LoVo (cell line): ENCODE measurements at regions not wholly inside any gene's neighbourhood (a gene's known extent, or its start where the extent isn't known, plus 50 kb on each side); places are given as distances from the start of the nearest gene placed in this dataset.

Experiments used
- DNase-seq: peaks from one replicate; pipeline ENCODE4 v3.0.0-alpha.2; 2016; ENCODE audit warnings: low spot score

DNA sequence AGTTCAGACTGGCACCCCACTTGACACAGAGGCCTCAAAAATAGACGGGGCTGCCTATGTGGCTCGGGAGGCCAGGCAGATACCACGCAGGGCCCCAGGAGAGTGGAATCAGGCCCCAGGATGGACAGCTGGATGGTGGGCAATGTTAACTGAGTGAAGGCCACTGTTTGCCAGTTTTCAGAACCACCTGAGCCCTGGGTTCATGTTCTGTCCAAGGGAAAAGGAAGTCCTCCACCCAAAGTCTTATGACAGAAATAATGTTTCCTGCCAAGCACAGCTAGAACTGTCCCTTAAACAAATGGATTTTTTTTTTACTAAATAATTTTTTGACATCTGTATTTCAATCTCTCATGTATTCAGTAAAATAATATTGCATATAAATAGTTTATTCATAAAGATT is 228.4 kb downstream of the KLF13 start:
- DNase-seq: no peak

DNA sequence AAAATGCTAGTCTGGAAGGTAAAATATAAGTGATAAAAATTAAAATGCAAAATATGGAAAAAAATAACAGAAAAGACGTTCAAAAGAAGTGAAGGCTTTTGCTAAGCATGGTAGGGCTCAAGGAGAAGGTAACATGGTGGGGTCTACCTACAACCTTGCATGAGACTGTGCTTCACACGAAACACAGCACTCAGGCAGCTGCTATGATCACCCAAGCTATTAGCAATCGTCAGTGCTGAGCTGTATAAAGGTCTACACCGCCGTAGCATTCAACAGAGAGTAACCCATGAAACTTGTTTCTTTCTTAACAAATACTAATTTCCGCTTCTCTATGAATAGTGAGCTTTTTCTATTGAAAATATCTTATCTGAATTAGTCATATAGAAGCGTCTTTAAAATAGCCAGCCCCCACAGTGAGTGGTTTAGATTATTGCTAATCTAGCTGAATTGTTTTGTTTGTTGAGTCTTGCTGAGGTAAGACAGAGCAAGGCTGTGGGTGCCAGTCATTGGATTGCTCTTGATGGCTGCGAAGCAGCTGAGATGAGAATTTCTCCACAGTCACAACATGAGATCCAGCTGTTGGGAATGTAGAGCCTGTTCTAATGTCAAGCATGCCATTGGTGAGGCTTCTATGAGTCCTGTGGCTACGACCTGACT is 230.0 kb downstream of the KLF13 start:
- no peak for DNase-seq

DNA sequence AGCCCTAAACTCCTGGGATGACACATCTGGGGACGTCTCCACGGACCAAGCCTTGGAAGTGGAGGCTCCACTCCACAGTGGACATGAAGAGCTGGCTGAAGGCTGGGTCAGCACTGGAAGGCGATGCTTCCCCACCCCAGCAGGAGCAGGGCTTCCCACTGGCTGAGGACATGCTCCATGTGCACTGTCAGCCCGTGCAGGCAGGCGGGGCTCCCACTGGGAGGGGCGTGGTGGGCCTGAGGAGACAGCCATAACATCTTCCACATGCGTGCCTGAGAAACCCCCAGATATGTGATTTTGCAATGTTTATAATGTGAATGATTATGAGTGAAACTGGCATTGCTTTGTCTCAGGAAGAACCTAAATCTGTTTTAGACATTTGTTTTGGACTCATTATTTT is 231.3 kb downstream of the KLF13 start:
- DNase-seq: no peak

DNA sequence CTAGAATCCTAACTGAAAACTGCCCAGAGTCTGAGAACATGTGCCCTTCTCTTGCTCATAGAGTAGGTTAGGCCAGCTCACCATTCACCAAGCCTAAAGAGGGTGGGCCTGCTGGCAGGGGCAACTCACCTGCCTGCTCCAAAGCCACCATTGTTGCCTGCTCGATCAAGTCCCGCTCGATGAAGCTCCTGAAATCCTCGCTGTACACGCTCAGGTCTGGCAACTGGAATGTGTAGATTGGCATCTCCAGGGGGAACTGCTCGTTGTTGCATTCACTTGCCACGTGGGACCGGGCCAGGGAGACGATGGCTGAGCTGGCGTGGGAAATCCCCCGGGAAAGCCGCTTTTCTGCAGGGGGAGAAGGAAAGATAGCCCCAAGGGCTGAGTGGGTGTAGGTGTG is 232.2 kb downstream of the KLF13 start:
- DNase-seq: no peak

DNA sequence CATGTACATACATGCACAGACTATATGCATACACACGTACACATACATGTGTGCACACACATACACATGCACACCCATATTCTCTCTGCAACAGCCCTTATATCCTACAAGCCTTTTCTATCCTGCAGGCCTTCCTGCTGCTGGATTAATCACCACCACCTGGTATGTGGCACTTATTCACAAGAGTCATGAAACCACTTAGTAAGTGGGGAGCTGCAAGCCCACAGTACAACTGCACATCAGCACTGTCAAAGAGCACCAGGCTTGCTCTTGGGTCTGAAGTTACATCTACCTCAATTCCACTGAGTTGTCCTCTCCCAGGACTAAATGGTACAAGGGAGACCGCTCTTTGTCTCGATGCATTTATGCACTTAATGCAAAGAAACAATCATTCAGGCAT is 233.2 kb downstream of the KLF13 start:
- DNase-seq: no peak

DNA sequence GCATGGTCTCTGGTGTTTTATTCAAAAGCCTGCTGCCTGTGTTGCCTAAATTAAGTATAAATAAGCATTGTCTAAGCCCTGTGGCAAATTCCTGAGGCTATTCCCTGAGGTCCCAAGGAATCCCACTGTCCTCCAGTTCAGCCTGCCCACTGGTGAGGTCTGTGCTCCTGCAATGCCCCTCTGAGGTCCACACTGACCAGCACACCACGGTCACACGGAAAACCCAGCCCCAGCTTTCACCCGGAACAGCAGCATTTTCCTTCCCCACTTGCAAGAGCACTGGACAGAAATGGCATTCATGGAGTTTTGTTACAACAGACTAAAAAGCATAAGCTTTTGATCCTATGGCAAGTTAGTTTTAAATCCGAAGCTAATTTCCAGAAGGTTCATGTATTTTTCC is 234.0 kb downstream of the KLF13 start:
- DNase-seq: no peak

DNA sequence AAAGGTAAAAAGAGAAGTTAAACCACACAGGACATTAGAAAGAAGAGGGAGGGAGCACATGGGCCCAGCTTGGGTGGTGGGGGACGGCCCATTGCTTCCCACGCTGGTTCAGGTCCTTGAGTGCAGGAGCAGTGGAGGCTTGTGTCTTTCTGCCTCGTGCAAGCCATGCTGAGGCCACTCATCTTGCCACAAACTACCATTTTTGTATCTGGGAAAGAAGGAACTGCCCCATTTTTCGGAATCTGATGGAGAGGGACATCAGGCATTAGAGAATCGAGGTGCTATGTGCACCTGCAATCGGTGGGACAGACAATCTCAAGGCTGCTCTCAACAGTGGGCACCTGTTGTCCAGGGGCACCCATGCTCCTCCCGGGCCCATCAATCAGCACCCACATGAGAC is 234.5 kb downstream of the KLF13 start:
- no peak for DNase-seq

DNA sequence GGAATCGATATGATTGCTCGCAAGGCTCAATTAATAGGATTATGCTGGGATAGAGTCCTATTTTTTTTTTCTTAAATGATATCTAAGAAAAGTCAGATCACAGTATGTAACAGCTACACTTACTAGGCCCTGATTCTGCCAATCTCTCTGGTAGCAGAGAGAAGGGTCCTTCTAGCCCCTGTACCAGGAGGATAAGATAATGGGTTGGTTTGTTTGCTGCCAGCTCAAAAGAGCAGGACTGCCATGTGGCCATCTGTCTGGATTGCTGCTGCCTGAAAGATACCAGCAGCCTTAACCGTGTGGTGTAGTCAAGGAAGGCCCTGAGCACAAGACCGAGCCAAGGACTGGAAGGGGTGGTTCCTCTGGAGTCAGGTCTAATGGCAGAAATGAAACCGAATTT is 236.4 kb downstream of the KLF13 start:
- no peak for DNase-seq

DNA sequence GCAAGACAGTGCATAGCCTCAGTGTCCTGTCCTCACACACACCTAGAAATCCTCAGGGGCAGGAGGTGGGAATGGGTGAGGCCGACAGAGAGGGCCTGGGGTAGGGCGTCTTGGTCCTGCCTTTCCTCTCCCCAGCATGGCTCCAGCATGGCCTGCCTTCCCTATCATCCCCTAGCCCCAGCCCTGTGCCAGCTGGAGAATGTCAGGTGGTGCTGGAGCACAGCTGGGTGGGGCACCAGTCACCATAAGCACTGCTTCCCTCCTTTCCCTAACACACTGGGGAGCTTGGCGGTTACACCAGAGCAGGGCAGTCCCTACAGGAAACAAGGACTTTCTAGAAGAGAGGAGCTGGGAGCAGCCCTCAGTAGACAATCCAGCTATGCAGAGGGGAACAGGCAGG is 236.8 kb downstream of the KLF13 start:
- no peak for DNase-seq

DNA sequence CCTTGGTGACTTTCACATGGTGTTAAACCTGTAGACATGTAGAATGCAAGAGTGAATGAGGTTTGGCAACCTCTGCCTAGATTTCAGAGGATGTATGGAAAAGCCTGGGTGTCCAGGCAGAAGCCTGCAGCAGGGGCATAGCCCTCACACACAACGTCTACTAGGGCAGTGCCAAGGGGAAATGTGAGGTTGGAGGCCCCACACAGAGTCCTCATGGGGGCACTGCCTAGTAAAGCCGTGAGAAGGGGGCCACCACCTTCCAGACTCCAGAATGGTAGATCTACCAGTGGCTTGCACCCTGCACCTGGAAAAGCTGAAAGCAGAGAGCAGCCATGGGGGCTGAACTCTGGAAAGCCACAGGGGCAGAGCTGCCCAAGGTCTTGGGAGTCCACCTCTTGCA is 241.2 kb downstream of the KLF13 start:
- no peak for DNase-seq

DNA sequence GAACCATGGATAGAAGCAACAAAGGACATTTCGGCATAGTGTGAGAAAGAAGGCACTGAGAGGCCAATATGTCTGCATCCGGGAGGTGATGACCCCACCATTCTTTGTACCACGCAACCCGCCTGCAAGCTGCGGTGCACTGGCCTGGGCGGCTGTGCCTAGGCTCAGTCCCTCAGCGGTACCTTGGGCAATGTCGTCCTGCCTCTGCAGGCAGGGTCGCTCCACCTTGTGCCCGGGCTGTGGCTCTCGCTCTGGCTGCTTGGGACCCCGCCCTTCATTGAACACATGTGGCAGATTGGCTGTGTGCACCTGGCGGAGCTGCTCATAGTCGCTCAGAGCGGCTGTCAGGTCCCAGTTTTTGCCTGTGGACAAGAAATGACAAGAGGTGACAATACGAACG is 243.2 kb downstream of the KLF13 start:
- DNase-seq: no peak

DNA sequence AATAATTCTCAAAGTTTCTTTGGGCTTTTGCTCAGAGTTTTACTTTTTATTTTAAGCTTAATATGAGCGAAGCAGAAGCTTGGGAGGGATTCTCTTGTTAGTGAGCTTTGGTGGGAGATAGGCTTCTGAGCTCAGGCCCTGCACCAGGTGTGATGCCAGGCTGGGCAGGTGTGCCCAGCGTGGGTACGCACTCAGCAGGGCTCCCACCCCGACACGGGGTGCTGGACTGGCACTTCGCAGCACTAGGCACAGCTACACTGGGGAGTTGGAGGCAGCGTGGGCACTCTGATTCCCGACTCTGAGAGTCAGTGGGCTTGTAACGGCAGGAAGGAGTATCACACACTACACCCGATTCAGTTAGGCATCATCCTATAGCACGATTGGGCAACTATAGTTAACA is 244.0 kb downstream of the KLF13 start:
- DNase-seq: no peak

DNA sequence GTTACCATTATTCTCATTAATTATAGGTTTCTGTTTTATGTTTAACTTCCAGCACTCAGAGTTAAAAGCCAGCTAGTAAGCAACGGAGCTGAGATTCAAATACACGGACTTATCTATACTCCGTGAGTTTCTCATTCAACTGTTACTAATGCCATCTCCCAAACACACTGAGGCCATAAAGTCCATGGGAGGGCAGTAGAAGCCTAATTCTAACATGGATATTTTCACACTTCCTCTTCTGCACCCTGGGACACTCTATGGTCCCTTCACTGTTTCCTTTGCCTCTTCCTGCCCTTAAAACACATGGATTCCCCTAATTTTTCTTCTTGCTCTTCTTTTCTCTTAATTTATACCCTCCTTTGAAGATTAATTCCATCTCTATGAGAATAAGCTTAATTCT is 245.0 kb downstream of the KLF13 start:
- no peak for DNase-seq

DNA sequence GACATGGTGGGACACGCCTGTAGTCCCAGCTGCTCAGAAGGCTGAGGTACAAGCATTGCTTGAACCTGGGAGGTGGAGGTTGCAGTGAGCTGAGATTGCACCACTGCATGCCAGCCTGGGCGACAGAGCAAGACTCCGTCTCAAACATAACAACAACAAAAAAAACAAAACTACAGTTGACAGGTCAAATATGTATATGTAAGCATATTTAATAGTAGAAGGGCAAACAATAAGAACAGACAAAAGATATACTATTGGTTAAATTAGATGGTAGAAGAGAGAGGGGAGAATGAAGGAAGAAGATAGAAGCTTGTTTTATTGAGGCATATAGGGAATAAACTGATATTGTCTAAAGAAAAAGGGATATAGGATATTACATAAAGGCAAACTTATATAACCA is 247.1 kb downstream of the KLF13 start:
- no peak for DNase-seq

DNA sequence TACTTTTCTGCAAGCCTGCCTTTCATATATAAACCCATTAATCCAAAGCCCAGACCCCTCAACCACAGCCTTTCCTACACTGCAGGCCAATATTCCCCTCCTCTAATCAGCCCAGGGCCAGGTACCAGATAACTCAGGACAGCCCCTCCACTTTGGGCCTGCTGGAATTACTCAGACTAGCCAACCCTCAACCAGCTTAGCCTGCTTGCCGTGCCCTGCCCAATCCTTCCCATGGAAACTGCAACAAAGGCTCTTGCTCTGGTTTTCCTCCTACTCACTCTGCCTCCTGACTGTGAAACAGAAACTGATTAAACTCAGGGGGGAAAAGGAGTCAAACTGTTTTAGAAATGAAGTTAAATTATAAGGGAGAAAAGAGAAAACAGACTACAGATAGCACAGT is 248.1 kb downstream of the KLF13 start:
- DNase-seq: no peak

DNA sequence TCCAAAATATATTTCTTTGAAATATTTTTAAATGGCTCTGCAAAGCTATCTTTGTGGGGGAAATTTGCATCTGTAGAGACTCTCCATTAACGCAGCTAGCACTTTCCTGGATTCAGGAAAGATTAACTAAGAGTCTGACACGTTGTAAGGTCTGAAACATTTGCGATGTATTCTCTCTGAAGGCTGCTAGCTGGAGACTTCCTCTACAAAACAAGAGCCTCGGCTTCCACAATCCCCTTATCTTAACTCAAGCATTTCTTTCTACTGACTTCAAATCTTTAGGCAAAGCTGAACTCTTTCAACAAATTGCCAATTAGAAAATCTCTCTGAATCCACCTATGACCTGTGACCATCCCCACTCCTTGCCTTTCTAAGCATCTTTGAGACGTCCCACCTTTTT is 250.5 kb downstream of the KLF13 start:
- DNase-seq: no peak

DNA sequence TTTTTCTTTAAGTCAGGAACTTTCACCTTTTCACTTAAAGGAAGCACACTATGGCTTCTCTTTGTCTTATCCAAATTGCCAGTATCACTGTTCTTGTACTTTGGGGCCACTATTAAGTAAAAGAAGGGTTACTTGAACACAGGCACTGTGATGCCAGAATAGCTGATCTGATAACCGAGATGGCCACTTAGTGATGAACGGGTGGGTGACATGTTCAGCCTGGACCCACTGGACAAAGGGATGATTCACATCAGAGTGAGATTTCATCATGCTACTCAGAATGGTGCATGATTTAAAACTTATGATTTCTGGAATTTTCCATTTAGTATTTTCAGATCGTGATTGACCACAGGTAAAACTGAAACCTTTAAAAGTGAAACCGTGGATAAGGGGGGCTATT is 252.6 kb downstream of the KLF13 start:
- no peak for DNase-seq

DNA sequence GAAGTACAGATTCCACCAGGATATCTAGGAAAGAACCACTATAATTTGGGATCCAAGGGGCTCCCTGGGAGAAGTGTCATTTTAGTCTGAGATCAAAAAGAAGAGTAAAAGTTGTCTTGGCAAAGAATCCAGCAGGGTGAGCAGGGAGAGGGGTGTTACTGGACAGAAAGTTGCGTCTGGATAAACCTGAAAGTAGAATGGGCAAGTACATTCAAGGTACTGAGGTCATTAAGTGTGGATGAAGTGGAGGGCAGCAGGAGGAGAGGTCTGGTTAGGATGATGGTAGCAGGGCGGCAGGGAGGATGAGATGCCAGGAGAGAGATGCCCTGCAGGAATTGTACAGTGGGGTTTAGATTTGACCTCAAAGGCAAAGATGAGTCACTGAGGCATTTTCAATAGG is 253.3 kb downstream of the KLF13 start:
- no peak for DNase-seq

DNA sequence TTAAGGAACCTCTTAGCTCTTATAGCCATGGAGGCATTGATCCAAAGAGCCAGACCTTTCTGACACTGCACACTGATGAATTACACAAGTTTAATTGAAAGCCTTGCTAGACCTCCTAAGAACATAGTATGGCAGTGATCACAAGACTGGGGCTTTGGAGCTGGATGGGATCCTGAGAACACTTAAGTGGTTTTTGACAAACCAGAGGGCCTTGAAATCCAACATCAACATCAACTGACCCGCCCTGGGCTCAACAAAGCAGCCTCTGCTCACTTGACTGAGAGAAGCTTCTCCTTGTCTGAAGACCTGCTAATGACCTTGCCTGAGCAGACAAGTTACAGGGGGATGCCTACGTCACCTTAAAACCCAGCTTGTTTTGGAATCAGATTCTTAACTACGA is 257.6 kb downstream of the KLF13 start:
- DNase-seq: no peak

DNA sequence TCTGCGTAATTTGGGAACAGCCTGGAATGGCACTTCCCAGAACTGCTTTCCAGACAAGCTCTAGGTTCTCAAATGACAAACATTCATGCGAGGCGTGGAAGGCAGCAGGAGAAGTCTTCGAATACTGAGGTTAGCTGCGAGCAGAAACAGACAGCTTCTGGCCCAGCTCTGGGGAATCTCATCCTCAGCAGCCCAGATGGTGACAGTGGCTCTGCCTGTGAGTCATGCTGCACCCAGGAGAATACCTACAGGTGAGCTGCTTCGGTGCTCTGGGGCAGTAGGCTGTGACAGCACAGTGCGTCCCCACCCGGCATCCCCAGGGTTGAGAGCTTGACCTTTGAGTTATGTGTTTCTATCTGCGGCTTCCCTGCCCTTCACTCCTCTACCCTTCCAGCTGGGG is 258.6 kb downstream of the KLF13 start:
- DNase-seq: no peak

DNA sequence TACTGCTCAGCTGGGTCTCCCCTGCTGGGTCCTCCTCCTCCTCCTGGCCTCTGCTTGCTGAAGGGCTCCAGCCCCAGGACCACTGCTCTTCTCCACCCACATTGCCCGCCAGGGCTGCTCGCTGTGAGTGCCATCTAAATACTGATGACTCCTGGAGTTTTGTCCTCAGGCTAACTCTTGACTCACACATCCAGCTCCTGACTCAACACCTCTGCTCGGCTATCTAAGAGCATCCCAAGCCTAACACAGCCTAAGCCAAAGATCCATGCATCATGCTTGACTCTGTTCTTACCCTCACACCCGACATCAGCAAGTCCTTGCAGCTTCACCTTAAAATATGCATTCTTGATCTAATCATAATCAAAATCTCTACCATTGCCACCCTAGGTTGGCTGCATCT is 260.2 kb downstream of the KLF13 start:
- DNase-seq: no peak

DNA sequence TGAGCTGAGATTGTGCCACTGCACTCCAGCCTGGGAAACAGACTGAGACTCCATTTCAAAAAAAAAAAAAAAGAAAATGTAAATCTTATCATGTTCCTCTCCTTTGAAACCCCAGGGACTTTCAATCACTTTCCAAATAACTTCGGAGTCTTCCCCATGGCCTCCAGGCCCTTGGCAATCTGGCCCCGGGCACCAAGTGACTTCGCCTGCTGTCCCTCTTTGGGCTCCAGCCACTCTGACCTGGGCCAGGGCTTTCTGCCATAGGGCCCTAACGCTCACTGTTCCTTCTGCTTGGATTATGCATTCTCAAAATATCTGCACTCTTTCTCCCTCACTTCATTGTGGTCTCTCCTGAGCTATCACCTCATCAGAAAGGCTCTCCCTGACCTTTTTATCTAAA is 260.9 kb downstream of the KLF13 start:
- no peak for DNase-seq

DNA sequence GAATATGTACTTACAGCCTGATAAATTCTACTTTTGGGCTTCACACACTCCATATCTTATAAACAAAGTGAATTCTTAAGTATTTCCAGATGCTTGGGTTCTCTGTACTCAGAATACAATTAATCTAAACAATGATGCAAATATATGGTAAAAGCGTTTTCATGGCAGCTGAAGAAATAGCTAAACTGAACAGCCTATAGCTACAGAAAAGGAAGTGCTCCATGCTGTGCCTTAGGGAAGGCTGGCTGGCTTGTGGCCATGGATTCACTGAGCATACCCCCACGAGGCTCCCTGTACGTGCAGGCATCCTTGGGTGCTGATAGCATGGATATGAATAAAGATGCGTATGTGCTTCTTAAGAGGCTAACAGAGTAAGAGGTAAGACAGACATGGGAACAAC is 264.0 kb downstream of the KLF13 start:
- DNase-seq: no peak

DNA sequence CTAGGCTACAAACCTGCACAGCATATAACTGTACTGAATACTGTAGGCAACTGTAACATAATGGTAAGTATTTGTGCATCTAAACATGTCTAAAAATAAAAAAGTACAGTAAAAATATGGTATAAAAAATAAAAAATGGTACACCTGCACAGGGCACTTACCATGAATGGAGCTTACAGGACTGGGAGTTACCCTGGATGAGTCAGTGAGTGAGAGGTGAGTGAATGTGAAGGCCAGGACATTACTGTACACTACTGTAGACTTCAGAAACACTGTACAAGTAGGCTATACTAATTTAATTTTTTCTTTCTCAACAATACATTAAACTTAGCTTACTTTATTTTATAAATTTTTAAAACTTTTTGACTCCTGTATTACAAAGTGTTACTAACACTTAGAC is 265.3 kb downstream of the KLF13 start:
- no peak for DNase-seq

DNA sequence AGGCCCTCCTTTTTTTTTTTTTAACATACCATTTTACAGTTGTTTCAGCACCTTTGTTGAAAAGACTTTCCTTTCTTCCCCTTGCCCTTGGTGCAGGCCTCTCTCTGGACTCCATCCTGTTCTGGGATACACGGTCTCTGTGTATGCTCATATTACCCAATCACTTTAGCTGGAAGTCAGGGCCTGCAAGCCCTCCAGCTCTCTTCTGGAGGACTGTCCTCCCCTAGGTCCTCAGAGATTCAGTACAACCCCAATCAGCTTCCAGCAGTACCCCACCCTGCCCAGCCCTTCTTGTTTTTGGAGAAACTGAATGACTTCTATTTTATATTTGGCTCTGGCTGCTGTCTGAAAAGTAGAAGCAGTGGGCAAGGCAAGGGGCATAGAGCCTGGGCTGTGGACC is 270.8 kb downstream of the KLF13 start:
- no peak for DNase-seq
